Endothelial cell of umbilical vein (primary cell): ENCODE measurements at regions not wholly inside any gene's neighbourhood (a gene's known extent, or its start where the extent isn't known, plus 50 kb on each side); places are given as distances from the start of the nearest gene placed in this dataset.

Experiments
- BruUV-seq: library from RNA; stranded (reverse); fragments of 400-500 nt; replicated peaks from 2 replicates; lab custom pipeline; 2021; lab: Mats Ljungman, UMichigan
- CTCF ChIA-PET: fragments of 300-600, 350-600 bp; sonication (Branson Sonifier 250); formaldehyde crosslinking; loops from one replicate; lab custom pipeline; 2021; ENCODE audit warnings: antibody characterized with exemption, inconsistent platforms; lab: Charles Lee
- POLR2A ChIA-PET: fragments of 300-600, 350-600 bp; sonication (Branson Sonifier 250); formaldehyde crosslinking; loops from one replicate; lab custom pipeline; 2021; ENCODE audit warnings: antibody characterized with exemption, inconsistent platforms; lab: Charles Lee
- DNase-seq: peaks from one replicate; pipeline ENCODE4 v3.0.0-alpha.2; 2011; ENCODE audit warnings: low read depth, low spot score
- FAIRE-seq: peaks from 2 replicates; lab custom pipeline; 2011; peaks lifted over from hg19 to GRCh38; lab: Jason Lieb, UNC
- H2AFZ ChIP-seq: 2 replicates; pipeline ENCODE4 v1.6.0; 2012; ENCODE audit warnings: low read depth, low read length, control low read depth, inconsistent platforms
- H3K27ac ChIP-seq: 2 replicates; pipeline ENCODE4 v1.5.1; 2011; ENCODE audit warnings: low read depth, mild to moderate bottlenecking, control low read depth, low read length, moderate library complexity; ENCODE audit not compliant: insufficient read depth
- H3K27me3 ChIP-seq, 2 experiments: 2 replicates each; pipeline versions ENCODE4 v1.6.0 to v1.6.1; 2011; ENCODE audit warnings: low read length in 2 of 2, mixed read lengths in 1 of 2; ENCODE audit not compliant: control insufficient read depth in 2 of 2, insufficient read depth in 2 of 2
- H3K36me3 ChIP-seq, 2 experiments: 2 replicates in 1 of 2; 3 replicates in 1 of 2; pipeline ENCODE4 v1.5.1; 2011; ENCODE audit warnings: low read length in 2 of 2, mild to moderate bottlenecking in 1 of 2, moderate library complexity in 1 of 2; ENCODE audit not compliant: control insufficient read depth in 2 of 2, insufficient read depth in 2 of 2; ENCODE audit errors: extremely low read depth in 1 of 2
- H3K4me1 ChIP-seq: 3 replicates; pipeline ENCODE4 v1.5.1; 2011; ENCODE audit warnings: mild to moderate bottlenecking, low read length; ENCODE audit not compliant: control insufficient read depth, insufficient read depth; ENCODE audit errors: extremely low read depth
- H3K4me2 ChIP-seq: 2 replicates; pipeline ENCODE4 v1.6.1; 2011; ENCODE audit warnings: low read length, control low read depth, mixed read lengths; ENCODE audit not compliant: insufficient read depth
- H3K4me3 ChIP-seq, 3 experiments: fragments of 200-600 bp in 1 of 3; sonication (generic), shearing (Covaris generic) in 1 of 3; replicated peaks in 1 of 3; 2 replicates each; pipeline ENCODE4 v1.5.1; 2011 to 2016; ENCODE audit warnings: control low read depth in 3 of 3, low read length in 3 of 3, mild to moderate bottlenecking in 2 of 3, inconsistent platforms in 1 of 3, low read depth in 1 of 3, moderate library complexity in 1 of 3; ENCODE audit not compliant: insufficient read depth in 1 of 3
- H3K79me2 ChIP-seq: 2 replicates; pipeline ENCODE4 v1.6.0; 2012; ENCODE audit warnings: low read length, inconsistent platforms; ENCODE audit not compliant: control insufficient read depth, insufficient read depth
- H3K9ac ChIP-seq: replicated peaks from 2 replicates; pipeline ENCODE3; 2011; ENCODE audit warnings: low read length, control low read depth; ENCODE audit not compliant: insufficient read depth; ENCODE audit errors: extremely low read depth
- H3K9me1 ChIP-seq: replicated peaks from 3 replicates; pipeline ENCODE4 v1.6.0; 2011; ENCODE audit warnings: mild to moderate bottlenecking, low read length; ENCODE audit not compliant: control insufficient read depth, insufficient read depth; ENCODE audit errors: extremely low read depth
- H3K9me3 ChIP-seq: replicated peaks from 2 replicates; pipeline ENCODE4 v1.5.1; 2012; ENCODE audit warnings: low read length, inconsistent platforms; ENCODE audit not compliant: control insufficient read depth, insufficient read depth
- H4K20me1 ChIP-seq: replicated peaks from 2 replicates; pipeline ENCODE3; 2011; ENCODE audit warnings: mild to moderate bottlenecking, low read length; ENCODE audit not compliant: control insufficient read depth, insufficient read depth; ENCODE audit errors: extremely low read depth
- EZH2 ChIP-seq: IDR thresholded peaks from 2 replicates; pipeline ENCODE4 v1.6.1; 2012; ENCODE audit warnings: borderline replicate concordance, low read depth, mild to moderate bottlenecking, moderate library complexity, low read length, inconsistent platforms; ENCODE audit not compliant: severe bottlenecking
- FOS ChIP-seq: IDR thresholded peaks from 2 replicates; pipeline ENCODE4 v1.6.1; 2011; ENCODE audit warnings: mild to moderate bottlenecking, low read length, moderate library complexity, borderline replicate concordance; ENCODE audit not compliant: insufficient read depth
- GATA2 ChIP-seq: IDR thresholded peaks from 2 replicates; pipeline ENCODE4 v1.7.0; 2011; ENCODE audit warnings: low read depth, mild to moderate bottlenecking, moderate library complexity, mixed read lengths, low read length; ENCODE audit not compliant: insufficient read length, insufficient read depth
- JUN ChIP-seq: IDR thresholded peaks from 2 replicates; pipeline ENCODE4 v1.6.1; 2011; ENCODE audit warnings: borderline replicate concordance, low read depth; ENCODE audit not compliant: insufficient read length, insufficient read depth
- MYC ChIP-seq: IDR thresholded peaks from one replicate; pipeline ENCODE4 v1.6.1; 2011; ENCODE audit warnings: mild to moderate bottlenecking, low read depth, low read length
- POLR2A ChIP-seq: IDR thresholded peaks from 2 replicates; pipeline ENCODE4 v1.6.1; 2012; ENCODE audit warnings: low read depth, mild to moderate bottlenecking, control low read depth, low read length
- POLR2AphosphoS5 ChIP-seq: IDR thresholded peaks from 2 replicates; pipeline ENCODE4 v1.6.1; 2012; ENCODE audit warnings: low read depth, mild to moderate bottlenecking, control low read depth, low read length, moderate library complexity; ENCODE audit not compliant: insufficient read depth
- dilution Hi-C: fragments of 300-500 bp; cut with MboI; formaldehyde crosslinking; loops from one replicate; pipeline ENCODE4 v1.15.0; 2019; ENCODE audit warnings: low sequenced_read_pairs; ENCODE audit not compliant: extremely low pct_ligation_motif_present
- intact Hi-C: fragments of 100-400 bp; cut with micrococcal nuclease; formaldehyde crosslinking; loops from one replicate; pipeline ENCODE4 v1.10.0; 2022
- TF ChIP-seq, protein P1 (sequence below), 2 donors: IDR thresholded peaks; 1 replicate in 1 of 2; 2 replicates in 1 of 2; pipeline ENCODE4 v1.5.1; 2011; ENCODE audit warnings: low read length in 2 of 2, mild to moderate bottlenecking in 2 of 2, moderate library complexity in 2 of 2, control low read depth in 1 of 2, inconsistent platforms in 1 of 2, low read depth in 1 of 2; ENCODE audit not compliant: insufficient read depth in 1 of 2; ENCODE audit errors: extremely low read depth in 1 of 2
- TF ChIP-seq, protein P2 (sequence below): IDR thresholded peaks from 2 replicates; pipeline ENCODE4 v1.6.1; 2011; ENCODE audit not compliant: insufficient read depth, insufficient read length

DNA sequence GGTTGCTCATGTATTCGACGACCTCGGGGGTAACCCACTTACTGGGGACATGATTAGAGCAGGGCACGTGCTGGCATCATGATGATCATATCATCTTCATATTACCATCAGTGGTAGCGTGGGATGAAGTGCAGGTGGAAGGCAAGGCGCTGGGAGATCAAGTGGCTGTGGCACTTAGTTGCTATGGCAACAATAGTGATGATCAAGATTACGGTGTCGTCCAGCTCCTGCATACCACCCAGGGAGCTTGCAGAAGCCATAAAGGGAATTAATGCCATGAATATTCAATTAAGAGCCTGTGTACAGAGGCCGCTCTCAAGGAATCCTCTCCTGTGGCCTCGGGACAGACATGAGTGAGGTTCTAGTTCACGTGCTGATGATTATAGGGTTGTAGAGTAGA, 237.2 kb upstream of the COPS8 start:
- ChIA-PET POLR2A (no interaction called here), CTCF (no interaction called here)
- H4K20me1 ChIP-seq: no peaks in the 10 kb centered on the region
- no peak overlapping the region for H3K4me2 ChIP-seq
- no peak overlapping the region for H3K9ac ChIP-seq
- no TSS peak for BruUV-seq
- DNase-seq: no peak
- TF ChIP-seq POLR2A (no peak), MYC (no peak), JUN (no peak)
- TF ChIP-seq, protein P1, sequence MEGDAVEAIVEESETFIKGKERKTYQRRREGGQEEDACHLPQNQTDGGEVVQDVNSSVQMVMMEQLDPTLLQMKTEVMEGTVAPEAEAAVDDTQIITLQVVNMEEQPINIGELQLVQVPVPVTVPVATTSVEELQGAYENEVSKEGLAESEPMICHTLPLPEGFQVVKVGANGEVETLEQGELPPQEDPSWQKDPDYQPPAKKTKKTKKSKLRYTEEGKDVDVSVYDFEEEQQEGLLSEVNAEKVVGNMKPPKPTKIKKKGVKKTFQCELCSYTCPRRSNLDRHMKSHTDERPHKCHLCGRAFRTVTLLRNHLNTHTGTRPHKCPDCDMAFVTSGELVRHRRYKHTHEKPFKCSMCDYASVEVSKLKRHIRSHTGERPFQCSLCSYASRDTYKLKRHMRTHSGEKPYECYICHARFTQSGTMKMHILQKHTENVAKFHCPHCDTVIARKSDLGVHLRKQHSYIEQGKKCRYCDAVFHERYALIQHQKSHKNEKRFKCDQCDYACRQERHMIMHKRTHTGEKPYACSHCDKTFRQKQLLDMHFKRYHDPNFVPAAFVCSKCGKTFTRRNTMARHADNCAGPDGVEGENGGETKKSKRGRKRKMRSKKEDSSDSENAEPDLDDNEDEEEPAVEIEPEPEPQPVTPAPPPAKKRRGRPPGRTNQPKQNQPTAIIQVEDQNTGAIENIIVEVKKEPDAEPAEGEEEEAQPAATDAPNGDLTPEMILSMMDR (IDR thresholded peaks at IDR 0.05; ENCODE audit: extremely low read depth in 1 of 2, insufficient read depth in 1 of 2, low read depth in 1 of 2, low read length in 2 of 2): no peak
- TF ChIP-seq, protein P2, sequence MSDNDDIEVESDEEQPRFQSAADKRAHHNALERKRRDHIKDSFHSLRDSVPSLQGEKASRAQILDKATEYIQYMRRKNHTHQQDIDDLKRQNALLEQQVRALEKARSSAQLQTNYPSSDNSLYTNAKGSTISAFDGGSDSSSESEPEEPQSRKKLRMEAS: no peak
- H3K79me2 ChIP-seq: no peaks in the 10 kb centered on the region
- no peaks in the 10 kb centered on the region for H3K36me3 ChIP-seq
- no peaks in the 10 kb centered on the region for H3K9me1 ChIP-seq
- dilution Hi-C loops (no loop called here), intact Hi-C loops (no loop called here)
- no peaks in the 10 kb centered on the region for H3K27me3 ChIP-seq
- H3K4me1 ChIP-seq: peaks cover 8% of the 10 kb centered on the region
- FAIRE-seq: no peak
- H3K9me3 ChIP-seq: no peaks in the 10 kb centered on the region
- no peak overlapping the region for H3K27ac ChIP-seq
- no peak overlapping the region for H3K4me3 ChIP-seq
- H2AFZ ChIP-seq: no peak overlapping the region

DNA sequence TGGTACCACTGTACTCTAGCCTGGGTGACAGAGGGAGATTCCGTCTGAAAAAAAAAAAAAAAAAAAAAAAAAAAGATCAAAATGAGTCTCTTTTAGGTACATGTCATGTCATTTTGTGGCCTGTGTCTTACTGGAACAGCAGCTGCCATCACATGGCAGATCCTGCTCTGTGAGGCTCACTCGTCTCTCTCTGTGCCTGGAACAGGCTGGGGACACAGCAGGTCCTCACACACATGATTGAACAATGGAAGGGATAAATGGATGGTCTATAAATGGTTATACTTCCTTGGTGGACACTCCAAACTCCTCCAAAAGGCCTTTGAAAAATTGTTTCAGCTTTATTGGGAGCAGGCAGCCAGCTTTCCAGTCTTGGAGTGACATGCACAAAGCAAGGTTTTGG, 236.2 kb upstream of the COPS8 start:
- Histone ChIP-seq H3K4me2 (no peak overlapping the region), H4K20me1 (no peaks in the 10 kb centered on the region), H3K36me3 (no peaks in the 10 kb centered on the region), H2AFZ (no peak overlapping the region), H3K4me3 (no peak overlapping the region), H3K27me3 (no peaks in the 10 kb centered on the region), H3K9me1 (no peaks in the 10 kb centered on the region), H3K9me3 (no peaks in the 10 kb centered on the region), H3K27ac (no peak overlapping the region), H3K79me2 (no peaks in the 10 kb centered on the region), H3K4me1 (peaks cover 8% of the 10 kb centered on the region), H3K9ac (no peak overlapping the region)
- POLR2A ChIA-PET: no interaction called here
- intact Hi-C loops: no loop called here
- dilution Hi-C loops: no loop called here
- TF ChIP-seq MYC (no peak), JUN (no peak), POLR2AphosphoS5 (no peak), FOS (no peak), EZH2 (no peak), GATA2 (no peak), POLR2A (no peak)
- TF ChIP-seq, protein P1 (IDR thresholded peaks at IDR 0.05; ENCODE audit: extremely low read depth in 1 of 2, insufficient read depth in 1 of 2, low read depth in 1 of 2, low read length in 2 of 2): no peak
- TF ChIP-seq, protein P2: no peak
- CTCF ChIA-PET: no interaction called here
- BruUV-seq: no TSS peak
- DNase-seq (no peak), FAIRE-seq (no peak)
